Upper lobe of left lung (tissue), 6 donors: ENCODE measurements at regions not wholly inside any gene's neighbourhood (a gene's known extent, or its start where the extent isn't known, plus 50 kb on each side); places are given as distances from the start of the nearest gene placed in this dataset.

Experiments used
- ATAC-seq, 2 donors: fragments of 200-7000 bp; cut with Tn5 transposase; one replicate each; pipeline ENCODE4 v1.9.1; 2022; ENCODE audit warnings: mild to moderate bottlenecking in 2 of 2, moderate library complexity in 2 of 2; ENCODE audit not compliant: low FRiP score in 2 of 2
- DNase-seq, 2 donors: peaks; one replicate each; pipeline ENCODE4 v3.0.0-alpha.2; 2019 to 2020
- H3K27ac ChIP-seq, 4 donors: fragments of 200-600 bp; sonication (generic); one replicate each; pipeline ENCODE4 v1.5.1; 2016 to 2019
- H3K27me3 ChIP-seq, 4 donors: fragments of 200-600 bp; sonication (generic); one replicate each; pipeline ENCODE4 v1.5.1; 2017 to 2019
- H3K36me3 ChIP-seq, 4 donors: fragments of 200-600 bp; sonication (generic); one replicate each; pipeline ENCODE4 v1.5.1; 2016 to 2019
- H3K4me1 ChIP-seq, 4 donors: fragments of 200-600 bp; sonication (generic); one replicate each; pipeline ENCODE4 v1.5.1; 2018 to 2019
- H3K4me3 ChIP-seq, 4 donors: fragments of 200-600 bp; sonication (generic); one replicate each; pipeline ENCODE4 v1.5.1; 2017 to 2019; ENCODE audit warnings: mild to moderate bottlenecking in 2 of 4, moderate library complexity in 1 of 4
- H3K9me3 ChIP-seq, 4 donors: fragments of 200-600 bp; sonication (generic); one replicate each; pipeline ENCODE4 v1.5.1; 2018 to 2019
- EP300 ChIP-seq, 4 donors: sonication (generic); formaldehyde crosslinking; IDR thresholded peaks; one replicate each; pipeline ENCODE4 v1.5.1; 2017; ENCODE audit warnings: antibody characterized with exemption in 4 of 4, control low read depth in 2 of 4
- POLR2A ChIP-seq, 4 donors: fragments of 450-650 bp; IDR thresholded peaks; one replicate each; pipeline ENCODE4 v1.5.1; 2016 to 2017; ENCODE audit warnings: antibody characterized with exemption in 4 of 4, mild to moderate bottlenecking in 2 of 4
- POLR2AphosphoS5 ChIP-seq, 2 donors: sonication (generic); formaldehyde crosslinking; IDR thresholded peaks; one replicate each; pipeline ENCODE4 v1.5.1; 2017; ENCODE audit warnings: antibody characterized with exemption in 2 of 2
- WGBS, 2 donors: methylation state at CpG; one replicate each; pipeline ENCODE4 v1.1.5; 2017 to 2018; 5-methylcytosine and 5-hydroxymethylcytosine counted together
- TF ChIP-seq, protein P1 (sequence below), 6 experiments: fragments of 450-650 bp in 4 of 6; fragments of 200-600 bp in 2 of 6; sonication (generic) in 2 of 6; IDR thresholded peaks; one replicate each; pipeline ENCODE4 v1.5.1; 2016 to 2019; ENCODE audit warnings: antibody characterized with exemption in 6 of 6
- donor health status: DM: no; HTN: no; CAD: no; lungs with moderate emphysema.
- donor health status: DM: no; HTN: yes; CAD: no; lungs with severe emphysema.

DNA sequence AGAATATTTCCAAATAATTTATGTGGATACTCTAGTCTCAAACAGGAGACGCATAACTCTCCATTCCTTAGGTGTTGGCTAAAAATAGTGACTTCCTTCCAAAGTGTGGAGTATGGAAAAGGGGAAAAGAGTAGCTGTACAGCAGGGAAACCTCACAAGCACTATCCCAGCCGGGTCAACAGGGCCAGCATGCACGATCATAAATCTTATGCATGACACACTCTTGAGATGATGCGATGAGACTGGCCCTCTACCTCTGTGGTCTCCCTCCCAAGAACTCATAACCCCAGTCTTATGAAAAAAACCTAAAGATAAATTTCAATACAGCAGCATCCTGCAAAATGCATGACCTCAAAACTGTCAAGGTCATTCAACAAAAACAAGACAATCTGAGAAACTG is 197.3 kb downstream of the TEX36 start:
- H3K36me3 ChIP-seq: no peaks in the 10 kb centered on the region
- 65 to 75% methylated on average over 4 of the region's 4 CpGs for WGBS, 2 donors
- H3K4me1 ChIP-seq: no peaks in the 10 kb centered on the region
- TF ChIP-seq, protein P1, sequence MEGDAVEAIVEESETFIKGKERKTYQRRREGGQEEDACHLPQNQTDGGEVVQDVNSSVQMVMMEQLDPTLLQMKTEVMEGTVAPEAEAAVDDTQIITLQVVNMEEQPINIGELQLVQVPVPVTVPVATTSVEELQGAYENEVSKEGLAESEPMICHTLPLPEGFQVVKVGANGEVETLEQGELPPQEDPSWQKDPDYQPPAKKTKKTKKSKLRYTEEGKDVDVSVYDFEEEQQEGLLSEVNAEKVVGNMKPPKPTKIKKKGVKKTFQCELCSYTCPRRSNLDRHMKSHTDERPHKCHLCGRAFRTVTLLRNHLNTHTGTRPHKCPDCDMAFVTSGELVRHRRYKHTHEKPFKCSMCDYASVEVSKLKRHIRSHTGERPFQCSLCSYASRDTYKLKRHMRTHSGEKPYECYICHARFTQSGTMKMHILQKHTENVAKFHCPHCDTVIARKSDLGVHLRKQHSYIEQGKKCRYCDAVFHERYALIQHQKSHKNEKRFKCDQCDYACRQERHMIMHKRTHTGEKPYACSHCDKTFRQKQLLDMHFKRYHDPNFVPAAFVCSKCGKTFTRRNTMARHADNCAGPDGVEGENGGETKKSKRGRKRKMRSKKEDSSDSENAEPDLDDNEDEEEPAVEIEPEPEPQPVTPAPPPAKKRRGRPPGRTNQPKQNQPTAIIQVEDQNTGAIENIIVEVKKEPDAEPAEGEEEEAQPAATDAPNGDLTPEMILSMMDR (IDR thresholded peaks at IDR 0.05): no peak
- TF ChIP-seq EP300 (IDR thresholded peaks at IDR 0.05): no peak
- no peak for TF ChIP-seq POLR2A (IDR thresholded peaks at IDR 0.05)
- TF ChIP-seq POLR2AphosphoS5 (IDR thresholded peaks at IDR 0.05): no peak
- no peaks in the 10 kb centered on the region for H3K9me3 ChIP-seq
- no peak overlapping the region for H3K4me3 ChIP-seq
- no peak for DNase-seq
- ATAC-seq: peak in 1 of 2 donors; percentile 43
- no peaks in the 10 kb centered on the region for H3K27me3 ChIP-seq
- H3K27ac ChIP-seq: no peak overlapping the region

DNA sequence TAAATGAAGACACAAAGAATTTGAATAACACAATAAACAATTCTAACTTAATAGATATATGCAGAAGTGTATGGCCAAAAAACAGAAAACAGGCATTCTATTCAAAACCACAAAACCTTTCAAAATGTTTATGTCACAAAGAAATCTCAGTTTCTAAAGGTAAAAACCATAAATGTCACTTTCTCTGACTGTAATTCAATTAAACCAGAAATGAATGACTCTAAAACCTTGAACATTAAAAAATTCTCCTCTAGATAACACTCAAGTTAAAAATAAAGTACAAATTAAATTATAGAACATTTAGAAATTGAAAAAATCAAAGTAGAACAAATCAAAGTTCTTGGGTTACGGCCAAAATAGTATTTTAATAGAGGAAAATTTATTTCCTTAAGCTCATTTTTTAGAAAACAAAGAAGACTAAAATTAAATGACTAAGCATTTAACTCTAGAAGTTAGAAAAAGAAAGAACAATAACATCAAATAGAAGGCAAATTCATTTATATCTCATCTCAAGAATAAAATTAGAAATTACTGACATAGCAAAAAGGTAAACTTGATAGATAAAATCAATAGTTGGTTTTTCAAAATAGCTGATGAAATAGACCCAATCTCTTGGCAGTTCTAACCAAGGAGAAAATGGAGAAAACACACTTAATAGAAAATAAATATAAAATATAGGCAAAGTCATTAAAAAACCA is 198.8 kb downstream of the TEX36 start:
- no peak for TF ChIP-seq POLR2AphosphoS5 (IDR thresholded peaks at IDR 0.05)
- TF ChIP-seq POLR2A (IDR thresholded peaks at IDR 0.05): no peak
- ATAC-seq (no peak), DNase-seq (no peak)
- Histone ChIP-seq H3K4me1 (no peaks in the 10 kb centered on the region), H3K9me3 (no peaks in the 10 kb centered on the region), H3K27me3 (no peaks in the 10 kb centered on the region), H3K36me3 (no peaks in the 10 kb centered on the region), H3K4me3 (no peak overlapping the region), H3K27ac (no peak overlapping the region)
- 95% methylated on average over 1 of the region's 1 CpG for WGBS, 2 donors

DNA sequence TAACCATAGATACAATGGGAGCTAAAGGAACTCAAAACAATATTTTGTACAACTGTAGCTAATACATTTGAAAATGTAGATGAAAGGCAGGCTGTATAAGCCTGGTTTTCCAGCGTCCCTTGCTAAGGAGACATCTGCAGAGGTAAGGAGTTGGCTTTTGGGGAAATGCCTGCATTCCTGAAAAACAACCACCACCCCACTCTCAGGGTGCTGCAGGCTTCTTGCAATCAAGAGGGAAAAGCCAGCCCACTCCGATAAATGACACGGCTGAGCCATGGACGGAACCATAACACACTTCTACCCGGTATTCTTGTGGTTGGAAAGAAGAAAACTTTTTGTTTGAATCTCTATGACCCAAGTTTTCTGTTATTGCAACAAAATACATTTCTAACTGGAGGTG is 200.3 kb downstream of the TEX36 start:
- Histone ChIP-seq H3K4me3 (no peak overlapping the region), H3K27me3 (no peaks in the 10 kb centered on the region), H3K27ac (no peak overlapping the region), H3K9me3 (no peaks in the 10 kb centered on the region), H3K36me3 (no peaks in the 10 kb centered on the region), H3K4me1 (no peaks in the 10 kb centered on the region)
- WGBS, 2 donors: 41 to 73% methylated on average over 5 of the region's 5 CpGs
- DNase-seq: no peak
- ATAC-seq: no peak
- TF ChIP-seq POLR2A (IDR thresholded peaks at IDR 0.05) (no peak), POLR2AphosphoS5 (IDR thresholded peaks at IDR 0.05) (no peak), EP300 (IDR thresholded peaks at IDR 0.05) (no peak)
- TF ChIP-seq, protein P1 (IDR thresholded peaks at IDR 0.05): no peak

DNA sequence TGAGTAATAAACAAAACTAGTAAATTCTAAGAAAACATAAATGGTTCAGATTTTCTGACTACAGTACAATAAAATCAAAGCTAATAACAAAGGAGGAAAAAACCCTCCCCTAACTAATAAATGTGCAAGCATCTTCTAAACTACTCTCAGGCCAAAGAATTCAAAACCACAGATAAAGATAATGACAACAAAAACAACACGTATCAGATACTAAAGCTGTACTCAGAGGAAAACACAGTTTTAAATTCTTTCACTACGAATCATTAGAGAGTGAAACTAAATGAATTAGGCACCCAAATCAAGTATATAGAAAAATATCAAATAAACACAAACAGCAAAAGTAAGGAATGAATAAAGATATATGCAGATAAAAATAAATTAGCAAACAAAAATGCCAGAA is 200.9 kb downstream of the TEX36 start:
- 42 to 48% methylated on average over 2 of the region's 2 CpGs for WGBS, 2 donors
- H3K4me3 ChIP-seq: no peak overlapping the region
- ATAC-seq (no peak), DNase-seq (no peak)
- H3K4me1 ChIP-seq: no peaks in the 10 kb centered on the region
- no peaks in the 10 kb centered on the region for H3K27me3 ChIP-seq
- TF ChIP-seq EP300 (IDR thresholded peaks at IDR 0.05) (no peak), POLR2A (IDR thresholded peaks at IDR 0.05) (no peak), POLR2AphosphoS5 (IDR thresholded peaks at IDR 0.05) (no peak)
- TF ChIP-seq, protein P1 (IDR thresholded peaks at IDR 0.05): no peak
- no peaks in the 10 kb centered on the region for H3K9me3 ChIP-seq
- H3K36me3 ChIP-seq: no peaks in the 10 kb centered on the region
- H3K27ac ChIP-seq: no peak overlapping the region

DNA sequence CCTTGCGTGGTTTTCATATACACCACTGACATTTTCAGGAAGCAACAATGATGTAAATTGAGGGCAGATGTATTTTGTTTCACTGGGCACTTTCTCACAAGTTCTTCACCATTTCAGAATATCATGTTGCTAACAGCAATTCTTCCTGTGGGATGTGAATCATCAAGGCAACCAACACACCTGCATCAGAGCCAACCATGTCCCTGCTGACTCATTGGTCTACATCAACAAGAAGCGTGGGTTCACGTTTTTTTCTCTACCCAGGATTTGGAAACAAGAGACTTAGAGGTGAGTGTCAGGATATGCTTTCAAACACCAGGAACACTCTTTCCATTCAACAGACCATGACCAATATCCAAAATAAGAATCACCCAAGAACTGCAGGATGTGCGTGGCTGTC is 203.9 kb downstream of the TEX36 start:
- ATAC-seq: no peak
- no peaks in the 10 kb centered on the region for H3K9me3 ChIP-seq
- no peak for DNase-seq

More for the DNA sequence above, 203.9 kb downstream of the TEX36 start:
- no peaks in the 10 kb centered on the region for H3K4me1 ChIP-seq
- H3K4me3 ChIP-seq: no peak overlapping the region
- 88% methylated on average over 4 of the region's 4 CpGs for WGBS, 2 donors
- TF ChIP-seq EP300 (IDR thresholded peaks at IDR 0.05): no peak
- TF ChIP-seq POLR2AphosphoS5 (IDR thresholded peaks at IDR 0.05): no peak
- no peak for TF ChIP-seq POLR2A (IDR thresholded peaks at IDR 0.05)
- TF ChIP-seq, protein P1 (IDR thresholded peaks at IDR 0.05): no peak
- H3K27me3 ChIP-seq: no peaks in the 10 kb centered on the region
- H3K27ac ChIP-seq: no peak overlapping the region
- H3K36me3 ChIP-seq: no peaks in the 10 kb centered on the region
